ENCODE measurements at regions not wholly inside any gene's neighbourhood (a gene's known extent, or its start where the extent isn't known, plus 50 kb on each side); places are given as distances from the start of the nearest gene placed in this dataset.
"Not testable (repeated sequence)": the region's sequence is repeated elsewhere in the genome, so short reads cannot be mapped to it uniquely, and the experiment has no call there.

GRCh38 chr13:111058796-111059506, 56.2 kb upstream of the ARHGEF7 start:
- ChIA-PET CTCF (interaction anchor here (3.1 kb wide), 1 partner anchor 9 kb away, joined by 17 read pairs; no protein-coding TSS in a partner anchor), POLR2A (no interaction called here)
- dilution Hi-C loops (cut with MboI; ENCODE audit: extremely low pct_ligation_motif_present, low sequenced_read_pairs) = no loop called here
- no peak overlapping the region for H3K9ac ChIP-seq (replicated peaks; ENCODE audit: extremely low read depth, insufficient read depth, low read length)
- no peaks in the 10 kb centered on the region for H3K4me1 ChIP-seq (ENCODE audit: control insufficient read depth, extremely low read depth, insufficient read depth, low read length)
- no peak overlapping the region for H3K4me2 ChIP-seq (ENCODE audit: insufficient read depth, low read length)
- TF ChIP-seq MAX (IDR thresholded peaks at IDR 0.05; ENCODE audit: insufficient read depth, insufficient read length) (no peak), POLR2A (IDR thresholded peaks at IDR 0.05; ENCODE audit: low read depth, low read length) (no peak), FOS (IDR thresholded peaks at IDR 0.05; ENCODE audit: borderline replicate concordance, insufficient read depth, low read length) (no peak), POLR2AphosphoS5 (IDR thresholded peaks at IDR 0.05; ENCODE audit: insufficient read depth, low read depth, low read length) (no peak), CTCF (IDR thresholded peaks at IDR 0.05; ENCODE audit: extremely low read depth in 1 of 2, insufficient read depth in 1 of 2, low read depth in 1 of 2, low read length in 2 of 2) (no peak), JUN (IDR thresholded peaks at IDR 0.05; ENCODE audit: borderline replicate concordance, insufficient read depth, insufficient read length, low read depth) (no peak), EZH2 (IDR thresholded peaks at IDR 0.05; ENCODE audit: borderline replicate concordance, low read depth, low read length, severe bottlenecking) (no peak), GATA2 (IDR thresholded peaks at IDR 0.05; ENCODE audit: insufficient read depth, insufficient read length, low read depth, low read length) (no peak), MYC (IDR thresholded peaks at IDR 0.05; ENCODE audit: low read depth, low read length) (no peak)
- FAIRE-seq (no peak), DNase-seq (ENCODE audit: low read depth, low spot score) (no peak)
- H3K27me3 ChIP-seq (ENCODE audit: control insufficient read depth in 2 of 2, insufficient read depth in 2 of 2, low read length in 2 of 2) = peaks cover 0 to 2% of the 10 kb centered on the region in 2 experiments
- no peak overlapping the region for H3K27ac ChIP-seq (ENCODE audit: insufficient read depth, low read depth, low read length)
- no TSS peak for BruUV-seq (replicated peaks)
- H4K20me1 ChIP-seq (replicated peaks; ENCODE audit: control insufficient read depth, extremely low read depth, insufficient read depth, low read length) = no peaks in the 10 kb centered on the region
- no peaks in the 10 kb centered on the region for H3K79me2 ChIP-seq (ENCODE audit: control insufficient read depth, insufficient read depth, low read length)
- H3K9me3 ChIP-seq (replicated peaks; ENCODE audit: control insufficient read depth, insufficient read depth, low read length) = no peaks in the 10 kb centered on the region
- H2AFZ ChIP-seq (ENCODE audit: low read depth, low read length) = no peak overlapping the region
- no peak overlapping the region for H3K4me3 ChIP-seq (replicated peaks in 1 of 3; ENCODE audit: insufficient read depth in 1 of 3, low read depth in 1 of 3, low read length in 3 of 3)
- intact Hi-C loops (cut with micrococcal nuclease) = no loop called here
- no peaks in the 10 kb centered on the region for H3K9me1 ChIP-seq (replicated peaks; ENCODE audit: control insufficient read depth, extremely low read depth, insufficient read depth, low read length)
- H3K36me3 ChIP-seq (ENCODE audit: control insufficient read depth in 2 of 2, extremely low read depth in 1 of 2, insufficient read depth in 2 of 2, low read length in 2 of 2) = no peaks in the 10 kb centered on the region

- intact Hi-C loops (cut with micrococcal nuclease); H3K27me3 ChIP-seq (ENCODE audit: control insufficient read depth in 2 of 2, insufficient read depth in 2 of 2, low read length in 2 of 2); H3K9me1 ChIP-seq (replicated peaks; ENCODE audit: control insufficient read depth, extremely low read depth, insufficient read depth, low read length); dilution Hi-C loops (cut with MboI; ENCODE audit: extremely low pct_ligation_motif_present, low sequenced_read_pairs); DNase-seq (ENCODE audit: low read depth, low spot score); H3K36me3 ChIP-seq (ENCODE audit: control insufficient read depth in 2 of 2, extremely low read depth in 1 of 2, insufficient read depth in 2 of 2, low read length in 2 of 2); H3K9me3 ChIP-seq (replicated peaks; ENCODE audit: control insufficient read depth, insufficient read depth, low read length); H4K20me1 ChIP-seq (replicated peaks; ENCODE audit: control insufficient read depth, extremely low read depth, insufficient read depth, low read length); POLR2A ChIA-PET; H3K4me2 ChIP-seq (ENCODE audit: insufficient read depth, low read length); H3K4me1 ChIP-seq (ENCODE audit: control insufficient read depth, extremely low read depth, insufficient read depth, low read length); H3K9ac ChIP-seq (replicated peaks; ENCODE audit: extremely low read depth, insufficient read depth, low read length); FAIRE-seq; BruUV-seq (replicated peaks); H2AFZ ChIP-seq (ENCODE audit: low read depth, low read length); H3K79me2 ChIP-seq (ENCODE audit: control insufficient read depth, insufficient read depth, low read length); H3K27ac ChIP-seq (ENCODE audit: insufficient read depth, low read depth, low read length); H3K4me3 ChIP-seq (replicated peaks in 1 of 3; ENCODE audit: insufficient read depth in 1 of 3, low read depth in 1 of 3, low read length in 3 of 3): not testable (repeated sequence)
- CTCF ChIA-PET = interaction anchor here (3.1 kb wide), 1 partner anchor 10 kb away, joined by 17 read pairs; no protein-coding TSS in a partner anchor
Measured at GRCh38 chr13:111058339-111058738, 56.8 kb upstream of the ARHGEF7 start.

All from endothelial cell of umbilical vein (primary cell).